Kidney epithelial cell (primary cell): ENCODE measurements at regions not wholly inside any gene's neighbourhood (a gene's known extent, or its start where the extent isn't known, plus 50 kb on each side); places are given as distances from the start of the nearest gene placed in this dataset.

ENCODE experiments used
- DNase-seq: peaks from one replicate; pipeline ENCODE4 v3.0.0-alpha.2; 2010; ENCODE audit warnings: low read depth
- H3K27me3 ChIP-seq: 2 replicates; pipeline ENCODE4 v1.6.0; 2011; ENCODE audit warnings: low read length; ENCODE audit not compliant: control insufficient read depth, insufficient read depth
- H3K36me3 ChIP-seq: 2 replicates; pipeline ENCODE4 v1.5.1; 2011; ENCODE audit warnings: low read length; ENCODE audit not compliant: control insufficient read depth, insufficient read depth
- H3K4me3 ChIP-seq: 2 replicates; pipeline ENCODE4 v1.5.1; 2011; ENCODE audit warnings: low read depth, mild to moderate bottlenecking, control low read depth, low read length
- CTCF ChIP-seq: IDR thresholded peaks from 2 replicates; pipeline ENCODE4 v1.5.1; 2011; ENCODE audit warnings: mild to moderate bottlenecking, moderate library complexity, low read length, control low read depth, inconsistent platforms; ENCODE audit not compliant: insufficient read depth, poor library complexity, severe bottlenecking

- Histone ChIP-seq H3K36me3 (no peaks in the 10 kb centered on the region), H3K4me3 (no peak overlapping the region), H3K27me3 (no peaks in the 10 kb centered on the region)
- no peak for TF ChIP-seq CTCF
- no peak for DNase-seq
Measured at GRCh38 chr12:81963636-81964035, 204.5 kb upstream of the PPFIA2 start.

GRCh38 chr12:81963026-81963425, 203.9 kb upstream of the PPFIA2 start:
- Histone ChIP-seq H3K4me3 (no peak overlapping the region), H3K27me3 (no peaks in the 10 kb centered on the region), H3K36me3 (no peaks in the 10 kb centered on the region)
- DNase-seq = no peak
- no peak for TF ChIP-seq CTCF

- no peak for TF ChIP-seq CTCF
- H3K4me3 ChIP-seq = no peak overlapping the region
- H3K36me3 ChIP-seq = no peaks in the 10 kb centered on the region
- DNase-seq = no peak
- H3K27me3 ChIP-seq = no peaks in the 10 kb centered on the region
Measured at GRCh38 chr12:81962126-81962856, 203.1 kb upstream of the PPFIA2 start.

GRCh38 chr12:81958406-81958805, 199.3 kb upstream of the PPFIA2 start:
- no peak for DNase-seq
- Histone ChIP-seq H3K4me3 (no peak overlapping the region), H3K27me3 (no peaks in the 10 kb centered on the region), H3K36me3 (no peaks in the 10 kb centered on the region)
- no peak for TF ChIP-seq CTCF

- DNase-seq = no peak
- Histone ChIP-seq H3K4me3 (no peak overlapping the region), H3K27me3 (no peaks in the 10 kb centered on the region), H3K36me3 (no peaks in the 10 kb centered on the region)
- no peak for TF ChIP-seq CTCF
Measured at GRCh38 chr12:81957631-81958030, 198.5 kb upstream of the PPFIA2 start.

- H3K36me3 ChIP-seq = no peaks in the 10 kb centered on the region
- no peak overlapping the region for H3K4me3 ChIP-seq
- no peak for DNase-seq
- H3K27me3 ChIP-seq = no peaks in the 10 kb centered on the region
- no peak for TF ChIP-seq CTCF
Measured at GRCh38 chr12:81956468-81956860, 197.3 kb upstream of the PPFIA2 start.
